ENCODE measurements at regions not wholly inside any gene's neighbourhood (a gene's known extent, or its start where the extent isn't known, plus 50 kb on each side); places are given as distances from the start of the nearest gene placed in this dataset.

- TF ChIP-seq, protein P1, sequence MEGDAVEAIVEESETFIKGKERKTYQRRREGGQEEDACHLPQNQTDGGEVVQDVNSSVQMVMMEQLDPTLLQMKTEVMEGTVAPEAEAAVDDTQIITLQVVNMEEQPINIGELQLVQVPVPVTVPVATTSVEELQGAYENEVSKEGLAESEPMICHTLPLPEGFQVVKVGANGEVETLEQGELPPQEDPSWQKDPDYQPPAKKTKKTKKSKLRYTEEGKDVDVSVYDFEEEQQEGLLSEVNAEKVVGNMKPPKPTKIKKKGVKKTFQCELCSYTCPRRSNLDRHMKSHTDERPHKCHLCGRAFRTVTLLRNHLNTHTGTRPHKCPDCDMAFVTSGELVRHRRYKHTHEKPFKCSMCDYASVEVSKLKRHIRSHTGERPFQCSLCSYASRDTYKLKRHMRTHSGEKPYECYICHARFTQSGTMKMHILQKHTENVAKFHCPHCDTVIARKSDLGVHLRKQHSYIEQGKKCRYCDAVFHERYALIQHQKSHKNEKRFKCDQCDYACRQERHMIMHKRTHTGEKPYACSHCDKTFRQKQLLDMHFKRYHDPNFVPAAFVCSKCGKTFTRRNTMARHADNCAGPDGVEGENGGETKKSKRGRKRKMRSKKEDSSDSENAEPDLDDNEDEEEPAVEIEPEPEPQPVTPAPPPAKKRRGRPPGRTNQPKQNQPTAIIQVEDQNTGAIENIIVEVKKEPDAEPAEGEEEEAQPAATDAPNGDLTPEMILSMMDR (IDR thresholded peaks at IDR 0.05), result no peak
- TF ChIP-seq POLR2AphosphoS5 (IDR thresholded peaks at IDR 0.05) (no peak), POLR2A (IDR thresholded peaks at IDR 0.05) (no peak)
These were observed 59.1 kb downstream of the PLK2 start for GRCh38 chr5:58400737-58401136.
